ENCODE measurements at regions not wholly inside any gene's neighbourhood (a gene's known extent, or its start where the extent isn't known, plus 50 kb on each side); places are given as distances from the start of the nearest gene placed in this dataset.
"Not testable (repeated sequence)": the region's sequence is repeated elsewhere in the genome, so short reads cannot be mapped to it uniquely, and the experiment has no call there.

DNA sequence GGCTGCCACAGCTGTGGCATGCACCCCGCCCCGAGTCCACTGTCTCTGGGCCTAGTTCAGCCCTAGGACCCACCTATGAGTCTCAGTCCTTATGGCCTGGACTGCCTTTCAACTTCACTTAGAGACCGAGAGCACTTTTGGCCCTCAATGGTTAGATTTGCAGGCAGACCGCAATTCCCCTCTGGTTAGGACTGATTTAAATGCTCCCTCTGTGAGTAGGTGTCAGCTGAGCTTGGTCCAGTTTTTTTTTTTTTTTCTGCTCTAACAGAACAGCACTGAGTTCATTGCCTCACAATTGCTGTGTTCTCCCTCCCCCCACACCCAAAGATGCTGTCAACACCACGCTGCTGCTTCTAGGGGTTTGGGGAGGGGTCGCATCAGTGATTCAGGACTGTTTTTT is 143.2 kb downstream of the BMP15 start:
- DNase-seq: no peak

DNA sequence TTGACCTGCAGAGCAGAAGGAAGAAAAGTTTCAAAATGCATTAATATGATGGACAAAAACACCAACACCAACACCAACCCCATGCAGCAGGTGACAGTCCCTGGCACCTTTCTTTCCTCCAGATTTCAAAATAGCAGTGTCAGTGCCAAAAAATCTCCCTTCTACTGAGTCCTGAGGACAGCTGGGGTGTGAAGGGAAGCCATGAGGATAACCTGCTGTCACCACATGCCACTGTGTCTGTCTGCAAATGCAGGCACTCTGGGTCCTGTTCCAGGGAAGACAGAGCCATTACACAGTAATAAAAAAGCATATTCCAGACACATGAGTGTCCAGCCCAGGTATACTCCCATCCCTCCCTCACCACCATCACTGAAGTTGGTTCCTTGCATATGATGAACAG is 187.5 kb downstream of the BMP15 start:
- Histone ChIP-seq H3K4me1 (no peaks in the 10 kb centered on the region), H3K36me3 (ENCODE audit: insufficient read depth in 1 of 2, low read depth in 1 of 2) (no peaks in the 10 kb centered on the region), H3K4me3 (no peak overlapping the region), H3K27me3 (ENCODE audit: insufficient read depth in 3 of 3, low read length in 2 of 3) (peaks cover 0 to 16% (median 0%) of the 10 kb centered on the region in 3 donors), H3K9me3 (no peaks in the 10 kb centered on the region), H3K27ac (no peak overlapping the region)
- intact Hi-C loops (cut with DNase I): no loop called here
- ATAC-seq (no peak), DNase-seq (no peak)
- TF ChIP-seq, protein P1, sequence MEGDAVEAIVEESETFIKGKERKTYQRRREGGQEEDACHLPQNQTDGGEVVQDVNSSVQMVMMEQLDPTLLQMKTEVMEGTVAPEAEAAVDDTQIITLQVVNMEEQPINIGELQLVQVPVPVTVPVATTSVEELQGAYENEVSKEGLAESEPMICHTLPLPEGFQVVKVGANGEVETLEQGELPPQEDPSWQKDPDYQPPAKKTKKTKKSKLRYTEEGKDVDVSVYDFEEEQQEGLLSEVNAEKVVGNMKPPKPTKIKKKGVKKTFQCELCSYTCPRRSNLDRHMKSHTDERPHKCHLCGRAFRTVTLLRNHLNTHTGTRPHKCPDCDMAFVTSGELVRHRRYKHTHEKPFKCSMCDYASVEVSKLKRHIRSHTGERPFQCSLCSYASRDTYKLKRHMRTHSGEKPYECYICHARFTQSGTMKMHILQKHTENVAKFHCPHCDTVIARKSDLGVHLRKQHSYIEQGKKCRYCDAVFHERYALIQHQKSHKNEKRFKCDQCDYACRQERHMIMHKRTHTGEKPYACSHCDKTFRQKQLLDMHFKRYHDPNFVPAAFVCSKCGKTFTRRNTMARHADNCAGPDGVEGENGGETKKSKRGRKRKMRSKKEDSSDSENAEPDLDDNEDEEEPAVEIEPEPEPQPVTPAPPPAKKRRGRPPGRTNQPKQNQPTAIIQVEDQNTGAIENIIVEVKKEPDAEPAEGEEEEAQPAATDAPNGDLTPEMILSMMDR (IDR thresholded peaks at IDR 0.05): no peak

More for the DNA sequence above, 143.2 kb downstream of the BMP15 start:
- H3K36me3 ChIP-seq (ENCODE audit: insufficient read depth in 1 of 2, low read depth in 1 of 2): no peaks in the 10 kb centered on the region
- no peak for ATAC-seq
- H3K4me1 ChIP-seq: no peaks in the 10 kb centered on the region
- H3K4me3 ChIP-seq: no peak overlapping the region
- 66 to 79% (median 71%) methylated on average over 6 of the region's 6 CpGs for WGBS, 3 donors
- no peaks in the 10 kb centered on the region for H3K9me3 ChIP-seq
- H3K27me3 ChIP-seq (ENCODE audit: insufficient read depth in 3 of 3, low read length in 2 of 3): peaks cover 0 to 9% (median 0%) of the 10 kb centered on the region in 3 donors
- intact Hi-C loops (cut with DNase I): no loop called here
- TF ChIP-seq, protein P1 (IDR thresholded peaks at IDR 0.05): no peak
- H3K27ac ChIP-seq: no peak overlapping the region

DNA sequence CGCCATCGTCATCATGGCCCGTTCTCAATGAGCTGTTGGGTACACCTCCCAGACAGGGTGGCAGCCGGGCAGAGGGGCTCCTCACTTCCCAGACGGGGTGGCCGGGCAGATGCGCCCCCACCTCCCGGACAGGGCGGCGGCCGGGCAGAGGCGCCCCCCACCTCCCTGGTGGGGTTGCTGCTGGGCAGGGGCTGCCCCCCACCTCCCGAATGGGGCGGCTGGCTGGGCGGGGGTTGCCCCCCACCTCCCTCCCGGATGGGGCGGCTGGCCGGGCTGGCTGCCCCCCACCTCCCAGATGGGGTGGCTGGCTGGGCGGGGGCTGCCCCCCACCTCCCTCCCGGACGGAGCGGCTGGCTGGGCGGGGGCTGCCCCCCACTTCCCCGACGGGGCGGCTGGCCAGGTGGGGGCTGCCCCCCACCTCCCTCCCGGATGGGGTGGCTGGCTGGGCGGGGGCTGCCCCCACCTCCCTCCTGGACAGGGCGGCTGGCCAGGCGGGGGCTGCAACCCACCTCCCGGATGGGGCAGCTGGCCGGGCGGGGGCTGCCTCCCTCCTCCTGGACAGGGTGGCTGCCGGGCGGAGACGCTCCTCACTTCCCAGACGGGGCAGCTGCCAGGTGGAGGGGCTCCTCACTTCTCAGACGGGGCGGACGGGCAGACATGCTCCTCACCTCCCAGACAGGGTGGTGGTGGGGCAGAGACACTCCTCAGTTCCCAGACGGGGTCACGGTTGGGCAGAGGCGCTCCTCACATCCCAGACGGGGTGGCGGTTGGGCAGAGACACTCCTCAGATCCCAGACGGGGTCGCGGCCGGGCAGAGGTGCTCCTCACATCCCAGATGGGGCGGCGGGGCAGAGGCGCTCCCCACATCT is 208.8 kb downstream of the BMP15 start:
- ATAC-seq; H3K36me3 ChIP-seq (ENCODE audit: insufficient read depth in 1 of 2, low read depth in 1 of 2); H3K9me3 ChIP-seq; H3K4me1 ChIP-seq; H3K4me3 ChIP-seq; H3K27ac ChIP-seq; intact Hi-C loops (cut with DNase I); DNase-seq: not testable (repeated sequence)
- WGBS, 3 donors: 93 to 94% (median 94%) methylated on average over 19 to 46 of the region's 52 CpGs
- peaks cover 0 to 16% (median 0%) of the 10 kb centered on the region in 3 donors for H3K27me3 ChIP-seq (ENCODE audit: insufficient read depth in 3 of 3, low read length in 2 of 3)

DNA sequence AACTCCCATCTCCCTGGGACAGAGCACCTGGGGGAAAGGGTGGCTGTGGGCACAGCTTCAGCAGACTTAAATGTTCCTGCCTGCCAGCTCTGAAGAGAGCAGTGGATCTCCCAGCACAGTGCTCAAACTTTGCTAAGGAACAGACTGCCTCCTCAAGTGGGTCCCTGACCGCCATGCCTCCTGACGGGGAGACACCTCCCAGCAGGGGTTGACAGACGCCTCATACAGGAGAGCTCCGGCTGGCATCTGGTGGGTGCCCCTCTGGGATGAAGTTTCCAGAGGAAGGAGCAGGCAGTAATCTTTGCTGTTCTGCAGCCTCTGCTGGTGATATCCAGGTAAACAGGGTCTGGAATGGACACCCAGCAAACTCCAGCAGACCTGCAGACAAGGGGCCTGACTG is 206.9 kb upstream of the NUDT10 start:
- H3K27me3 ChIP-seq (ENCODE audit: insufficient read depth in 3 of 3, low read length in 2 of 3): peaks cover 0 to 20% (median 0%) of the 10 kb centered on the region in 3 donors
- ATAC-seq; intact Hi-C loops (cut with DNase I): not testable (repeated sequence)

DNA sequence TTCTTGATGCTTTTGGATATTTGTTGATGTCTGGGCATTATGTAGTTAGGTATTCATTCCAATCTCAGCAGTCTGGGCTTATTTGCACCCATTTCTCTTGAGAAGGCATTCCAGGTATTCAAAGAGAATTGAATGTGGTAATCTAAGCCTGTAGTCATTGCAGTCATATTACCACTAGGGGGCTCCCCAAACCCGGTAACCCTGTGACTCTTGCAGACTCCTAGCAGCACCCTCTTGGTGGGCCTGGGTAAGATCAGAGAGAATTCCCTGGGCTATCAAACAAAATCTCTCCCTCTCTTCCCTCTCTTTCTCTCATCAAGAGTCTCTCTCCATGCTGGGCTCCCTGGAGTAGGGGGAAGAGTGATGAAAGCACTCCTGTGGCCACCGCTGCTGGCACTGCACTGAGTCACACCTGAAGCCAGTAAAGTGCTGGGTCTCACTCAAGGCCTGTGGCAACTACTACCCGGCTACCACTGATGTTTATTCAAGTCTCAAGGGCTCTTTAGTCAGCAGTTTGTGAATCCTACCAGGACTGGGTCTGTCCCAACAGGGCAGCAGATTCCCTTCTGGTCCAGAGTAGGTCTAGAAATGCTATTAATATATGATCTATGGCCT is 187.7 kb upstream of the NUDT10 start:
- 33 to 46% (median 35%) methylated on average over 3 of the region's 3 CpGs for WGBS, 3 donors
- no peak for ATAC-seq
- intact Hi-C loops (cut with DNase I): no loop called here

More for the DNA sequence above, 206.9 kb upstream of the NUDT10 start:
- not testable (repeated sequence) for H3K4me1 ChIP-seq; H3K9me3 ChIP-seq; H3K36me3 ChIP-seq (ENCODE audit: insufficient read depth in 1 of 2, low read depth in 1 of 2); DNase-seq; H3K4me3 ChIP-seq; H3K27ac ChIP-seq
- 91 to 98% (median 93%) methylated on average over 4 of the region's 4 CpGs for WGBS, 3 donors

More for the DNA sequence above, 187.7 kb upstream of the NUDT10 start:
- no peaks in the 10 kb centered on the region for H3K4me1 ChIP-seq
- H3K27me3 ChIP-seq (ENCODE audit: insufficient read depth in 3 of 3, low read length in 2 of 3): peaks cover 0 to 14% (median 0%) of the 10 kb centered on the region in 3 donors
- H3K9me3 ChIP-seq: no peaks in the 10 kb centered on the region
- TF ChIP-seq, protein P1 (IDR thresholded peaks at IDR 0.05): peak; percentile 40
- DNase-seq: no peak
- H3K36me3 ChIP-seq (ENCODE audit: insufficient read depth in 1 of 2, low read depth in 1 of 2): no peaks in the 10 kb centered on the region
- H3K27ac ChIP-seq: no peak overlapping the region
- no peak overlapping the region for H3K4me3 ChIP-seq
